DOHH2 (cell line): ENCODE measurements at regions not wholly inside any gene's neighbourhood (a gene's known extent, or its start where the extent isn't known, plus 50 kb on each side); places are given as distances from the start of the nearest gene placed in this dataset.

Experiments
- H3F3A ChIP-seq: fragments of 200-600 bp; sonication (generic), shearing (Covaris generic); 2 replicates; pipeline ENCODE4 v1.6.0; 2016; ENCODE audit warnings: antibody characterized with exemption, mild to moderate bottlenecking; ENCODE audit not compliant: control insufficient read depth, insufficient read depth
- H3K27ac ChIP-seq: fragments of 200-600 bp; sonication (generic); 2 replicates; pipeline ENCODE4 v1.5.1; 2014; ENCODE audit warnings: low read depth, mild to moderate bottlenecking, low read length, moderate library complexity
- H3K27me3 ChIP-seq: fragments of 200-600 bp; sonication (generic); 2 replicates; pipeline ENCODE4 v1.6.1; 2014; ENCODE audit warnings: mild to moderate bottlenecking, low read length, mixed read lengths; ENCODE audit not compliant: control insufficient read depth
- H3K36me3 ChIP-seq: fragments of 200-600 bp; sonication (generic); 2 replicates; pipeline ENCODE4 v1.6.1; 2014; ENCODE audit warnings: mild to moderate bottlenecking, low read length, moderate library complexity, mixed read lengths; ENCODE audit not compliant: control insufficient read depth
- H3K4me1 ChIP-seq: fragments of 200-600 bp; sonication (generic); 2 replicates; pipeline ENCODE4 v1.6.1; 2014; ENCODE audit warnings: mild to moderate bottlenecking, low read length, mixed read lengths; ENCODE audit not compliant: control insufficient read depth
- H3K4me2 ChIP-seq: fragments of 200-600 bp; sonication (generic); 2 replicates; pipeline ENCODE4 v1.6.0; 2014; ENCODE audit warnings: mild to moderate bottlenecking, low read length, moderate library complexity
- H3K4me3 ChIP-seq: fragments of 200-600 bp; sonication (generic); 2 replicates; pipeline ENCODE4 v1.5.1; 2014; ENCODE audit warnings: mild to moderate bottlenecking, low read length, mixed read lengths
- H3K79me2 ChIP-seq: fragments of 200-600 bp; sonication (generic); 2 replicates; pipeline ENCODE4 v1.6.1; 2014; ENCODE audit warnings: mild to moderate bottlenecking, low read length, mixed read lengths; ENCODE audit not compliant: control insufficient read depth
- H3K9me2 ChIP-seq: fragments of 200-600 bp; sonication (generic); replicated peaks from 2 replicates; pipeline ENCODE4 v1.6.1; 2014; ENCODE audit warnings: mild to moderate bottlenecking, low read length, mixed read lengths; ENCODE audit not compliant: control insufficient read depth
- H3K9me3 ChIP-seq: fragments of 200-600 bp; sonication (generic); 2 replicates; pipeline ENCODE4 v1.6.1; 2014; ENCODE audit warnings: antibody characterized with exemption, low read length, mixed read lengths; ENCODE audit not compliant: control insufficient read depth, insufficient read depth
- H4K20me1 ChIP-seq: fragments of 200-600 bp; sonication (generic); 2 replicates; pipeline ENCODE4 v1.6.0; 2014; ENCODE audit warnings: low read depth, mild to moderate bottlenecking, antibody characterized with exemption, low read length, moderate library complexity; ENCODE audit not compliant: control insufficient read depth, insufficient read depth
- CTCF ChIP-seq: fragments of 200-600 bp; sonication (generic); IDR thresholded peaks from one replicate; pipeline ENCODE4 v1.5.1; 2014; ENCODE audit warnings: antibody characterized with exemption, mild to moderate bottlenecking, low read depth, low read length; ENCODE audit not compliant: poor library complexity, severe bottlenecking
- EZH2phosphoT487 ChIP-seq: fragments of 200-600 bp; sonication (generic); IDR thresholded peaks from 2 replicates; pipeline ENCODE4 v1.6.1; 2017; ENCODE audit warnings: borderline replicate concordance, mild to moderate bottlenecking, antibody characterized with exemption, low read length, moderate library complexity, mixed read lengths

GRCh38 chr2:103363639-103364038, 601.8 kb downstream of the TMEM182 start:
- no peak overlapping the region for H3K27ac ChIP-seq
- H4K20me1 ChIP-seq, result no peaks in the 10 kb centered on the region
- H3K27me3 ChIP-seq, result no peaks in the 10 kb centered on the region
- H3K9me2 ChIP-seq, result no peaks in the 10 kb centered on the region
- H3K36me3 ChIP-seq, result no peaks in the 10 kb centered on the region
- no peaks in the 10 kb centered on the region for H3K9me3 ChIP-seq
- H3K4me1 ChIP-seq, result no peaks in the 10 kb centered on the region
- no peak overlapping the region for H3K4me2 ChIP-seq
- H3F3A ChIP-seq, result no peaks in the 10 kb centered on the region
- H3K79me2 ChIP-seq, result no peaks in the 10 kb centered on the region
- TF ChIP-seq CTCF (no peak), EZH2phosphoT487 (no peak)
- no peak overlapping the region for H3K4me3 ChIP-seq

- Histone ChIP-seq H3K4me3 (no peak overlapping the region), H3K9me3 (no peaks in the 10 kb centered on the region), H3K4me2 (no peak overlapping the region), H3K9me2 (no peaks in the 10 kb centered on the region), H3K79me2 (no peaks in the 10 kb centered on the region), H3K27me3 (no peaks in the 10 kb centered on the region), H3K36me3 (no peaks in the 10 kb centered on the region), H3K27ac (no peak overlapping the region), H3F3A (no peaks in the 10 kb centered on the region), H4K20me1 (no peaks in the 10 kb centered on the region), H3K4me1 (no peaks in the 10 kb centered on the region)
- TF ChIP-seq CTCF (no peak), EZH2phosphoT487 (no peak)
These were observed 602.3 kb downstream of the TMEM182 start for GRCh38 chr2:103364177-103364576.

GRCh38 chr2:103365071-103365470, 603.2 kb downstream of the TMEM182 start:
- no peaks in the 10 kb centered on the region for H3K9me3 ChIP-seq
- no peaks in the 10 kb centered on the region for H3K9me2 ChIP-seq
- TF ChIP-seq CTCF (no peak), EZH2phosphoT487 (no peak)
- no peak overlapping the region for H3K27ac ChIP-seq
- H3K27me3 ChIP-seq, result no peaks in the 10 kb centered on the region
- no peaks in the 10 kb centered on the region for H3K4me1 ChIP-seq
- H3K4me3 ChIP-seq, result no peak overlapping the region
- H3K79me2 ChIP-seq, result no peaks in the 10 kb centered on the region
- H4K20me1 ChIP-seq, result no peaks in the 10 kb centered on the region
- no peaks in the 10 kb centered on the region for H3F3A ChIP-seq
- H3K36me3 ChIP-seq, result no peaks in the 10 kb centered on the region
- no peak overlapping the region for H3K4me2 ChIP-seq

GRCh38 chr2:103367877-103368276, 606.0 kb downstream of the TMEM182 start:
- Histone ChIP-seq H3K9me3 (no peaks in the 10 kb centered on the region), H3K27ac (no peak overlapping the region), H3F3A (no peaks in the 10 kb centered on the region), H3K4me1 (no peaks in the 10 kb centered on the region), H3K9me2 (no peaks in the 10 kb centered on the region), H3K79me2 (no peaks in the 10 kb centered on the region), H4K20me1 (no peaks in the 10 kb centered on the region), H3K27me3 (no peaks in the 10 kb centered on the region), H3K4me2 (no peak overlapping the region), H3K36me3 (no peaks in the 10 kb centered on the region), H3K4me3 (no peak overlapping the region)
- TF ChIP-seq CTCF (no peak), EZH2phosphoT487 (no peak)
